ENCODE measurements at regions not wholly inside any gene's neighbourhood (a gene's known extent, or its start where the extent isn't known, plus 50 kb on each side); places are given as distances from the start of the nearest gene placed in this dataset.
A peak's percentile ranks its signal among the peaks of the same experiment; 100 is the strongest.

DNA sequence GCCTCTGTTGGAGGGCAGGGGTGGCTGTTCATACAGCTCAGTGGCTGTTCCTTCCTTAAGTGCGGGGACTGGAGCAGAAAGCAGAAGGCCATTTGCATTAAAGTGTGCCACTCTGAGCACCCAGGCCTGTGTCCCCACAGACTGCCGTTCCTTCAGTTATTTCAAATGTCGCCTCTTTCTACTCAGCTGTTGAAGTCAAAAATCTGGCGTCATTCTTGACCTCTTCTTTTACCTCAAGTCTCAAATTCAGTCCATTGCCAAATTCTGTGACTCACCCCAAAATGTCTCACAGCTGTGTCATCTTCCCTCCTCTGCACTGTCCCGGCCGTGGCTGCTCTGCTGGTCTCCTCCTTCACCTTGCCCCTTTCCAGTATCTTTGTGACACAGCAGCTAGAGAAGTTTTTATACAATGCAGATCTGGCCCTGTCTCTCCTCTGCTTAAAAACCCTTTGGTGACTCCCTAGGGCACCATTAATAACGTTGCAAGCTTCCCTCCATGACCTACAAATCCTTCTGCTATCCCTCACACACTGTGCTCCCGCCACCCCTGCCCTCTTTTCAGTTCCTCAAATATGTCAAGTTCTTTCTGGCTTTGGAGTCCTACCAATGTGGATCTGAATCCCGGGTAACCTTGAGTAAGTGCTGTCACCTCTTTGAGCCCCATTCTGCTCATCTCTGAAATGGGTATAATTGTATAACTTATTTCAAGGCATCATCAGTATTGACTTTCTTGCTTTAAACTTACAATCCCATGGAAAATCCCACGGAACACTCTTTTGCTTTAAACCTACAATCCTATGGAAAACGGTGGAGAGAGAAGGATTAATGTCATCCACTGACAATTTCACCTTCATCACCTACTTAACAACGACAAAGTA lies 98.3 kb upstream of the BOD1 start:
- DNase-seq, result no peak
- no peaks in the 10 kb centered on the region for H3K4me1 ChIP-seq

GRCh38 chr5:173715607-173716006 lies 99.2 kb upstream of the BOD1 start:
- Histone ChIP-seq H3K27me3 (no peaks in the 10 kb centered on the region), H3K9me3 (no peaks in the 10 kb centered on the region), H3K4me1 (no peaks in the 10 kb centered on the region), H3K36me3 (no peaks in the 10 kb centered on the region), H3K27ac (no peak overlapping the region), H3K4me3 (no peak overlapping the region)
- DNase-seq, result no peak
- TF ChIP-seq POLR2A (IDR thresholded peaks at IDR 0.05) (no peak), EP300 (IDR thresholded peaks at IDR 0.05) (no peak), POLR2AphosphoS5 (IDR thresholded peaks at IDR 0.05) (no peak), CTCF (IDR thresholded peaks at IDR 0.05) (no peak)
- intact Hi-C loops (cut with DNase I), result no loop called here
- 73 to 83% methylated on average over 7 of the region's 7 CpGs for WGBS, 2 donors

More for the DNA sequence above, 98.3 kb upstream of the BOD1 start:
- intact Hi-C loops (cut with DNase I), result no loop called here
- peak overlapping the region in 1 of 4 donors; percentile 14 for H3K27ac ChIP-seq
- no peaks in the 10 kb centered on the region for H3K36me3 ChIP-seq
- H3K27me3 ChIP-seq, result no peaks in the 10 kb centered on the region
- no peak for TF ChIP-seq POLR2AphosphoS5 (IDR thresholded peaks at IDR 0.05)
- TF ChIP-seq EP300 (IDR thresholded peaks at IDR 0.05), result no peak
- no peak for TF ChIP-seq POLR2A (IDR thresholded peaks at IDR 0.05)
- no peak for TF ChIP-seq CTCF (IDR thresholded peaks at IDR 0.05)
- H3K4me3 ChIP-seq, result no peak overlapping the region
- no peaks in the 10 kb centered on the region for H3K9me3 ChIP-seq
- WGBS, 2 donors, result 77 to 80% methylated on average over 12 of the region's 12 CpGs

- Histone ChIP-seq H3K27ac (no peak overlapping the region), H3K27me3 (no peaks in the 10 kb centered on the region), H3K36me3 (no peaks in the 10 kb centered on the region), H3K4me1 (no peaks in the 10 kb centered on the region), H3K9me3 (no peaks in the 10 kb centered on the region), H3K4me3 (no peak overlapping the region)
- intact Hi-C loops (cut with DNase I), result no loop called here
- 88 to 92% methylated on average over 10 of the region's 10 CpGs for WGBS, 2 donors
- no peak for DNase-seq
- TF ChIP-seq POLR2A (IDR thresholded peaks at IDR 0.05) (no peak), CTCF (IDR thresholded peaks at IDR 0.05) (no peak), POLR2AphosphoS5 (IDR thresholded peaks at IDR 0.05) (no peak), EP300 (IDR thresholded peaks at IDR 0.05) (no peak)
Measured at GRCh38 chr5:173716058-173716682, 99.7 kb upstream of the BOD1 start.

- WGBS, 2 donors, result 76 to 86% methylated on average over 10 of the region's 10 CpGs
- H3K36me3 ChIP-seq, result no peaks in the 10 kb centered on the region
- no peak overlapping the region for H3K27ac ChIP-seq
- H3K27me3 ChIP-seq, result no peaks in the 10 kb centered on the region
- H3K9me3 ChIP-seq, result no peaks in the 10 kb centered on the region
- intact Hi-C loops (cut with DNase I), result no loop called here
- no peak for DNase-seq
- no peaks in the 10 kb centered on the region for H3K4me1 ChIP-seq
- no peak overlapping the region for H3K4me3 ChIP-seq
- TF ChIP-seq POLR2A (IDR thresholded peaks at IDR 0.05), result no peak
- no peak for TF ChIP-seq EP300 (IDR thresholded peaks at IDR 0.05)
- TF ChIP-seq CTCF (IDR thresholded peaks at IDR 0.05), result no peak
- no peak for TF ChIP-seq POLR2AphosphoS5 (IDR thresholded peaks at IDR 0.05)
Measured at GRCh38 chr5:173717959-173718358, 101.5 kb upstream of the BOD1 start.
